A673 (cell line): ENCODE measurements at regions not wholly inside any gene's neighbourhood (a gene's known extent, or its start where the extent isn't known, plus 50 kb on each side); places are given as distances from the start of the nearest gene placed in this dataset.

Experiments used
- BruUV-seq: library from RNA; stranded (reverse); fragments of 400-500 nt; replicated peaks from 2 replicates; lab custom pipeline; 2021; lab: Mats Ljungman, UMichigan
- CTCF ChIA-PET: fragments of 300-600 bp; sonication (Branson Sonifier 250); formaldehyde crosslinking; loops from one replicate; lab custom pipeline; 2022; ENCODE audit warnings: antibody characterized with exemption; lab: Charles Lee
- POLR2A ChIA-PET: fragments of 300-600 bp; sonication (Branson Sonifier 250); formaldehyde crosslinking; loops from one replicate; lab custom pipeline; 2022; ENCODE audit warnings: antibody characterized with exemption; ENCODE audit not compliant: low non-redundant PET; lab: Charles Lee
- DNase-seq: peaks from one replicate; pipeline ENCODE4 v3.0.0-alpha.2; 2015; ENCODE audit warnings: low spot score
- H3K27ac ChIP-seq: fragments of 200-600 bp; sonication (generic); 2 replicates; pipeline ENCODE4 v1.5.1; 2016; ENCODE audit warnings: mixed run types, low read depth, mild to moderate bottlenecking, mixed read lengths, antibody characterized with exemption, low read length; ENCODE audit not compliant: poor library complexity, severe bottlenecking
- H3K27me3 ChIP-seq: fragments of 200-600 bp; sonication (generic); replicated peaks from 2 replicates; pipeline ENCODE4 v1.6.1; 2017; ENCODE audit warnings: mixed run types, low read depth, mild to moderate bottlenecking, mixed read lengths, antibody characterized with exemption, low read length; ENCODE audit not compliant: insufficient read depth, poor library complexity
- H3K36me3 ChIP-seq: fragments of 200-600 bp; sonication (generic); 2 replicates; pipeline ENCODE4 v1.6.1; 2016; ENCODE audit warnings: mixed run types, mild to moderate bottlenecking, mixed read lengths, antibody characterized with exemption, low read length; ENCODE audit not compliant: insufficient read depth, poor library complexity, severe bottlenecking
- H3K4me1 ChIP-seq: fragments of 200-600 bp; sonication (generic); 2 replicates; pipeline ENCODE4 v1.6.1; 2017; ENCODE audit warnings: mixed run types, mild to moderate bottlenecking, mixed read lengths, antibody characterized with exemption, low read length; ENCODE audit not compliant: insufficient read depth, poor library complexity, severe bottlenecking
- H3K4me3 ChIP-seq: fragments of 200-600 bp; sonication (generic); 2 replicates; pipeline ENCODE4 v1.5.1; 2016; ENCODE audit warnings: low read depth, mixed run types, mild to moderate bottlenecking, mixed read lengths, low read length; ENCODE audit not compliant: poor library complexity, severe bottlenecking
- H3K9me3 ChIP-seq: fragments of 200-600 bp; sonication (generic); 2 replicates; pipeline ENCODE4 v1.6.1; 2016; ENCODE audit warnings: mixed run types, low read depth, mild to moderate bottlenecking, mixed read lengths, antibody characterized with exemption, low read length; ENCODE audit not compliant: poor library complexity, severe bottlenecking
- EZH2 ChIP-seq: fragments of 200-600 bp; sonication (generic); IDR thresholded peaks from 2 replicates; pipeline ENCODE4 v1.6.1; 2017; ENCODE audit warnings: borderline replicate concordance, low read depth, mild to moderate bottlenecking, mixed read lengths, antibody characterized with exemption, low read length; ENCODE audit not compliant: poor library complexity, severe bottlenecking
- intact Hi-C: fragments of 100-400 bp; cut with micrococcal nuclease; formaldehyde crosslinking; loops from one replicate; pipeline ENCODE4 v1.10.0; 2022; ENCODE audit not compliant: unreplicated experiment
- TF ChIP-seq, protein P1 (sequence below): fragments of 300-800, 200-600 bp; sonication (generic); conservative IDR thresholded peaks from 2 replicates; pipeline ENCODE4 v1.5.1; 2017; ENCODE audit warnings: low read depth, mild to moderate bottlenecking, antibody characterized with exemption, low read length, moderate library complexity, mixed read lengths

DNA sequence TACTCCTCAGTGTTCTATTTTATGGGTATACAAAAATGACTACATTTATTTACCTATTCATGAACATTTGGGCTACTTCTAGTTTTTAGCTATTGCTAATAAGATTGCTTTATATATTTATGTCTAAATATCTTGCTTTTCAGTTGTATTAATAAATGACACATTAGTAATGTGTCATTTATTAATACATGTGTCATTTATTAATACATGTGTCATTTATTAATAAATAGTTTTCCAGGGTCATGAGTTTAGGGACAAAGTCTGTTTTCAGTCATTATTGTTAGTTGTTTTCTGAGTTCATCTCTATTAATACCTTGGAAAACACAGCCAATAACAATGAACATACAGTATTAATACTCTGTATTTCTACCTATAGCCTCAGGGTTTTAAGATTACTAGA lies 1630.7 kb upstream of the IGFBP7 start:
- CTCF ChIA-PET, result no interaction called here

GRCh38 chr4:58739275-58739674 lies 1629.1 kb upstream of the IGFBP7 start:
- no peak overlapping the region for H3K27ac ChIP-seq
- no peaks in the 10 kb centered on the region for H3K4me1 ChIP-seq
- POLR2A ChIA-PET, result no interaction called here
- no peaks in the 10 kb centered on the region for H3K9me3 ChIP-seq
- no TSS peak for BruUV-seq
- intact Hi-C loops, result no loop called here
- CTCF ChIA-PET, result no interaction called here
- no peaks in the 10 kb centered on the region for H3K36me3 ChIP-seq
- TF ChIP-seq, protein P1, sequence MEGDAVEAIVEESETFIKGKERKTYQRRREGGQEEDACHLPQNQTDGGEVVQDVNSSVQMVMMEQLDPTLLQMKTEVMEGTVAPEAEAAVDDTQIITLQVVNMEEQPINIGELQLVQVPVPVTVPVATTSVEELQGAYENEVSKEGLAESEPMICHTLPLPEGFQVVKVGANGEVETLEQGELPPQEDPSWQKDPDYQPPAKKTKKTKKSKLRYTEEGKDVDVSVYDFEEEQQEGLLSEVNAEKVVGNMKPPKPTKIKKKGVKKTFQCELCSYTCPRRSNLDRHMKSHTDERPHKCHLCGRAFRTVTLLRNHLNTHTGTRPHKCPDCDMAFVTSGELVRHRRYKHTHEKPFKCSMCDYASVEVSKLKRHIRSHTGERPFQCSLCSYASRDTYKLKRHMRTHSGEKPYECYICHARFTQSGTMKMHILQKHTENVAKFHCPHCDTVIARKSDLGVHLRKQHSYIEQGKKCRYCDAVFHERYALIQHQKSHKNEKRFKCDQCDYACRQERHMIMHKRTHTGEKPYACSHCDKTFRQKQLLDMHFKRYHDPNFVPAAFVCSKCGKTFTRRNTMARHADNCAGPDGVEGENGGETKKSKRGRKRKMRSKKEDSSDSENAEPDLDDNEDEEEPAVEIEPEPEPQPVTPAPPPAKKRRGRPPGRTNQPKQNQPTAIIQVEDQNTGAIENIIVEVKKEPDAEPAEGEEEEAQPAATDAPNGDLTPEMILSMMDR, result no peak
- TF ChIP-seq EZH2, result no peak
- H3K4me3 ChIP-seq, result no peak overlapping the region
- H3K27me3 ChIP-seq, result no peaks in the 10 kb centered on the region
- DNase-seq, result no peak

More for the DNA sequence above, 1630.7 kb upstream of the IGFBP7 start:
- POLR2A ChIA-PET, result no interaction called here
- Histone ChIP-seq H3K27ac (no peak overlapping the region), H3K4me1 (no peaks in the 10 kb centered on the region), H3K27me3 (no peaks in the 10 kb centered on the region), H3K4me3 (no peak overlapping the region), H3K36me3 (no peaks in the 10 kb centered on the region), H3K9me3 (no peaks in the 10 kb centered on the region)
- BruUV-seq, result no TSS peak
- no peak for DNase-seq
- intact Hi-C loops, result no loop called here
- TF ChIP-seq, protein P1, result no peak
- no peak for TF ChIP-seq EZH2

GRCh38 chr4:58738375-58738774 lies 1628.2 kb upstream of the IGFBP7 start:
- intact Hi-C loops, result no loop called here
- H3K27ac ChIP-seq, result no peak overlapping the region
- TF ChIP-seq, protein P1, result no peak
- TF ChIP-seq EZH2, result no peak
- no peak for DNase-seq
- no TSS peak for BruUV-seq
- H3K4me3 ChIP-seq, result no peak overlapping the region
- ChIA-PET CTCF (no interaction called here), POLR2A (no interaction called here)
- no peaks in the 10 kb centered on the region for H3K9me3 ChIP-seq
- no peaks in the 10 kb centered on the region for H3K27me3 ChIP-seq
- no peaks in the 10 kb centered on the region for H3K4me1 ChIP-seq
- no peaks in the 10 kb centered on the region for H3K36me3 ChIP-seq
